ENCODE measurements at regions not wholly inside any gene's neighbourhood (a gene's known extent, or its start where the extent isn't known, plus 50 kb on each side); places are given as distances from the start of the nearest gene placed in this dataset.

DNA sequence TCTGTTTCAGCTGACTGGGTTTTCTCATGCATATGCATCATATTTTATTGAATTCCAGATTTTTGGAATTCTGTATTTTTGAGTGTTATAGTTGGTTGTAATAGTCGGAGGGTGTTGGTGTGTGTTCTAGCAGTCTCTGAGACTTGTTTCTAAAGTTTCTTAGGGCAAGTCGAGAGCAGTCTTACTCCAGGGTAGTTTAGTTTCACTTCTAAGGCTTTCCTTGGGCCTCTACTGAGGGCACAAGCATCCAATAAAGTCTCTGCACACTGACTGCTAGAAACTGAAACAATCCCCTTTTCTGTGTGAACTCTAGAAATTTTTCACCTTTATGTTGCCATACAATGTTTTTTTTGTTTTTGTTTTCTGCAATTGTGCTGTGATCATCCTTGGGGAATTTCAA, 663.7 kb upstream of the LRATD1 start:
- no peaks in the 10 kb centered on the region for H3K9me3 ChIP-seq
- 71 to 73% methylated on average over 2 of the region's 2 CpGs for WGBS, 2 donors
- H3K27me3 ChIP-seq: no peaks in the 10 kb centered on the region
- H3K4me3 ChIP-seq: no peak overlapping the region
- no peak for DNase-seq
- H3K36me3 ChIP-seq: no peaks in the 10 kb centered on the region
- ATAC-seq: no peak
- no peak for FAIRE-seq
- H3K27ac ChIP-seq: no peak overlapping the region
- intact Hi-C loops (cut with DNase I): no loop called here
- TF ChIP-seq, protein P1, sequence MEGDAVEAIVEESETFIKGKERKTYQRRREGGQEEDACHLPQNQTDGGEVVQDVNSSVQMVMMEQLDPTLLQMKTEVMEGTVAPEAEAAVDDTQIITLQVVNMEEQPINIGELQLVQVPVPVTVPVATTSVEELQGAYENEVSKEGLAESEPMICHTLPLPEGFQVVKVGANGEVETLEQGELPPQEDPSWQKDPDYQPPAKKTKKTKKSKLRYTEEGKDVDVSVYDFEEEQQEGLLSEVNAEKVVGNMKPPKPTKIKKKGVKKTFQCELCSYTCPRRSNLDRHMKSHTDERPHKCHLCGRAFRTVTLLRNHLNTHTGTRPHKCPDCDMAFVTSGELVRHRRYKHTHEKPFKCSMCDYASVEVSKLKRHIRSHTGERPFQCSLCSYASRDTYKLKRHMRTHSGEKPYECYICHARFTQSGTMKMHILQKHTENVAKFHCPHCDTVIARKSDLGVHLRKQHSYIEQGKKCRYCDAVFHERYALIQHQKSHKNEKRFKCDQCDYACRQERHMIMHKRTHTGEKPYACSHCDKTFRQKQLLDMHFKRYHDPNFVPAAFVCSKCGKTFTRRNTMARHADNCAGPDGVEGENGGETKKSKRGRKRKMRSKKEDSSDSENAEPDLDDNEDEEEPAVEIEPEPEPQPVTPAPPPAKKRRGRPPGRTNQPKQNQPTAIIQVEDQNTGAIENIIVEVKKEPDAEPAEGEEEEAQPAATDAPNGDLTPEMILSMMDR (IDR thresholded peaks at IDR 0.05): no peak
- H3K4me1 ChIP-seq: no peaks in the 10 kb centered on the region

DNA sequence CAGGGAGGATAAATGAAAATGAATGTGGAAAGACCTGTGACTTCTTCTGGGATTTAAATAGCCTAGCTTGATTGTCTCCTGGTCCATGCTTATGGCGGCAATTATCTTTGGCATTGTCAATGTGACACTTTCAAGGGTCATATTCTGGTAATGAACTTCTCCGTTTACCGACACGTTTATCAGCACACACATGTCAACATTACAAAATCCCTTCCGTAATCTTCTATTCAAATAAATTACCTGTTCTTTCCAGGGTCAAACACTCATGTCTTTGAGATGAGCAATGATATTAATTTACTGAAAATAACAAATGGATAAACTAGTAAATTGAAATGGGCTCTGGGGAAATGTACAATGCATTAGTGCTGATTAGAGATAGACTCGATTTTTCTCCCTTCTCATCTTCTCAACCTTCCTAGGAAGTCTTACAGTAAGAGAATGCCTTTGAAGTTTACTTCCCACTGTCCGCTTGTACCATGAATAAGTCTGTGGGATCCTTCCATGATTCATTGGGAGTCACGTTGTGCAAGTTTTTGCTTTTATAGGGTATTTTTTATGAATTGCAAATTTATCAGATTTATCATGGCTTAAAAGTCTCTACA, 646.3 kb upstream of the LRATD1 start:
- intact Hi-C loops (cut with DNase I): no loop called here
- no peak overlapping the region for H3K4me3 ChIP-seq
- H3K27me3 ChIP-seq: no peaks in the 10 kb centered on the region
- no peaks in the 10 kb centered on the region for H3K4me1 ChIP-seq
- ATAC-seq: no peak
- no peaks in the 10 kb centered on the region for H3K36me3 ChIP-seq
- TF ChIP-seq, protein P1 (IDR thresholded peaks at IDR 0.05): no peak
- H3K27ac ChIP-seq: no peak overlapping the region
- DNase-seq: no peak
- FAIRE-seq: no peak
- WGBS, 2 donors: 41 to 49% methylated on average over 8 of the region's 8 CpGs
- no peaks in the 10 kb centered on the region for H3K9me3 ChIP-seq

DNA sequence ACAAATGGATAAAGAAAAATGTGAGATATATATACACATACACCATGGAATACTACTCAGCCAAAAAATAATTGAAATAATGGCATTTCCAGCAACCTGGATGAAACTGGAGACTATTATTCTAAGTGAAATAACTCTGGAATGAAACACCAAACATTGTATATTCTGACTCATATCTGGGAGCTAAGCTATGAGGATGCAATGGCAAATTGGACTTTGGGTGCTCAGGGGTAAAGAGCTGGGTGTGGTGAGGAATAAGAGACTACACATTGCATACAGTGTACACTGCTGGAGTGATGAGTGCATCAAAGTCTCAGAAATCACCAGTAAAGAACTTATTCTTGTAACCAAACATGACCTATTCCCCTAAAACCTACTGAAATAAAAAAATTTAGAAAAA, 636.0 kb upstream of the LRATD1 start:
- ATAC-seq (no peak), DNase-seq (no peak), FAIRE-seq (no peak)
- Histone ChIP-seq H3K27me3 (no peaks in the 10 kb centered on the region), H3K36me3 (no peaks in the 10 kb centered on the region), H3K27ac (no peak overlapping the region), H3K4me3 (no peak overlapping the region), H3K4me1 (no peaks in the 10 kb centered on the region), H3K9me3 (no peaks in the 10 kb centered on the region)
- intact Hi-C loops (cut with DNase I): no loop called here
- TF ChIP-seq, protein P1 (IDR thresholded peaks at IDR 0.05): no peak

DNA sequence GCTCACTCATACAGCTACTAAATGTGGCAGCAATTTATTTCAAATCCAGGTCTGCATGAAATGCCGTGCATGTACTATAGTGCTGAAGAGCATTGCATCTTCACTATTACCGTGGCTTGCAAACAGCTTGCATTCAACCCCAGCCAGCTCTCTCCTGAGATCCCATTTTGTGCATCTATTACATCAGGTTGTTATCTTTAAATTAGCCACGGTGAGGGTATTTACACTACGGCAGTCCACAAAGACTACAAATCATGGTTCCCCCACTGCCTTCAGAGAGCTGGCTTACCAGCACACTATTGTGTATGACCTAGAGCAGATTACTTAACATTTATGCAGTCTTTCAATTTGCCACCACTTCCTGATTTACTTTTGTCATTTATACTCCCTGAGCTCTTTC, 621.3 kb upstream of the LRATD1 start:
- H3K27ac ChIP-seq: no peak overlapping the region
- H3K36me3 ChIP-seq: no peaks in the 10 kb centered on the region
- H3K4me3 ChIP-seq: no peak overlapping the region
- 69% methylated on average over 4 of the region's 4 CpGs for WGBS, 2 donors
- H3K27me3 ChIP-seq: no peaks in the 10 kb centered on the region
- no peak for DNase-seq
- intact Hi-C loops (cut with DNase I): no loop called here
- peaks cover 0 to 3% (median 0%) of the 10 kb centered on the region in 3 donors for H3K4me1 ChIP-seq
- no peaks in the 10 kb centered on the region for H3K9me3 ChIP-seq
- TF ChIP-seq, protein P1 (IDR thresholded peaks at IDR 0.05): no peak
- no peak for ATAC-seq
- FAIRE-seq: no peak

DNA sequence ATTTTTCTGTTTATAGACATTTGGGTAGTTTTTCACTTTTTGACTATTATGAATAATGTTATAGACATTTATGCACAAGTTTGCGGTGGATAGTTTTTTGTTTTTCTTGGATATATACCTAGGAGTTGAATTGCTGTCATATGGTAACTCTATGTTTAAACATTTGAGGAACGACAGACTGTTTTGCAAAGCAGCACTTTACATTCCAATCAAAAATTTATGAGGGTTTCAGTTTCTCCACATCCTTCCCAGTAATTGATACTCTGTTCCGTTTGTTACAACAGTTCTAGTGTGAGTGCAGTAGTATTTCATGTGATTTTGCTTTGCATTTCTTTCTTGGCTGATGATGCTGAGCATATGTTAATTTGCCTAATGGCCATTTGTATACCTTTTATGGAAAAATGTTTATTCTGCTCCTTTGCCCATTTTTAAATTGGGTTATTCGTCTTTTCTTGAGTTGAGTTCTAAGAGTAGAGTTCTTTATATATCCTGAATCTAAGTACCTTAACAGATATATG, 617.3 kb upstream of the LRATD1 start:
- no peak for DNase-seq
- Histone ChIP-seq H3K27me3 (no peaks in the 10 kb centered on the region), H3K4me3 (no peak overlapping the region), H3K9me3 (no peaks in the 10 kb centered on the region), H3K4me1 (peaks cover 0 to 6% (median 3%) of the 10 kb centered on the region in 3 donors), H3K36me3 (no peaks in the 10 kb centered on the region), H3K27ac (no peak overlapping the region)
- intact Hi-C loops (cut with DNase I): no loop called here
- 84 to 86% methylated on average over 4 of the region's 4 CpGs for WGBS, 2 donors
- TF ChIP-seq, protein P1 (IDR thresholded peaks at IDR 0.05): no peak
- FAIRE-seq: no peak
- no peak for ATAC-seq

Measured in pancreas (tissue), 10 donors.